ENCODE measurements at regions not wholly inside any gene's neighbourhood (a gene's known extent, or its start where the extent isn't known, plus 50 kb on each side); places are given as distances from the start of the nearest gene placed in this dataset.
A peak's percentile ranks its signal among the peaks of the same experiment; 100 is the strongest.

DNA sequence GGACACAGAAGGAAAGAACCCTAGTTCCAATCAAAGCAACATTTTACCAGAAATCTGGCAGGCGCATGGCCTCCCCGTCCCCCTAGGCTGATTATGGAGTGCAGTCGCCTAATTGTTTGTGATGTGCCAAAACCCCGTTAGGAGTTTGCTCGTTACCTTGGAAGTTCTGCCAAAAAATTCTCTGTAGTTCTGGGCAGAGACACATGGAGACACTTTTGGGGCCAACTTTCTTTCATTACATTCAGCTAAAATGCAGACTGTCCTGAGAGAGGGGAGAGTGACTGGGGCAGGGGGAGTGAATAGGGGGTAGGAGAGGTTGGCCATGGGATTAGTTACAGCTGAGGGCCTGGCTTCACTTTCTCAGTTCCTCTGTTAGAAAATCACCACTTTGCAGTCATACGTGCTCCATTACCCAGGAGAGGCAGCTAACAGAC lies 158.0 kb upstream of the NPVF start:
- Histone ChIP-seq H3K4me3 (ENCODE audit: low read depth in 1 of 2, low read length in 2 of 2) (no peak overlapping the region), H3K27me3 (ENCODE audit: control insufficient read depth in 1 of 2, insufficient read depth in 2 of 2, low read length in 2 of 2) (no peaks in the 10 kb centered on the region), H3K27ac (ENCODE audit: low read depth in 2 of 2, low read length in 1 of 2) (peak overlapping the region in 1 of 2 donors; percentile 40), H3K4me1 (ENCODE audit: control insufficient read depth in 2 of 2, insufficient read depth in 2 of 2, low read length in 1 of 2) (peaks cover 0 to 16% of the 10 kb centered on the region in 2 donors), H3K9me3 (ENCODE audit: control insufficient read depth in 2 of 2, insufficient read depth in 1 of 2, low read depth in 1 of 2, low read length in 1 of 2) (no peaks in the 10 kb centered on the region), H3K36me3 (ENCODE audit: control insufficient read depth in 2 of 2, insufficient read depth in 2 of 2, low read length in 1 of 2) (no peaks in the 10 kb centered on the region)
- 42 to 44% methylated on average over 6 of the region's 6 CpGs for WGBS, 2 donors

DNA sequence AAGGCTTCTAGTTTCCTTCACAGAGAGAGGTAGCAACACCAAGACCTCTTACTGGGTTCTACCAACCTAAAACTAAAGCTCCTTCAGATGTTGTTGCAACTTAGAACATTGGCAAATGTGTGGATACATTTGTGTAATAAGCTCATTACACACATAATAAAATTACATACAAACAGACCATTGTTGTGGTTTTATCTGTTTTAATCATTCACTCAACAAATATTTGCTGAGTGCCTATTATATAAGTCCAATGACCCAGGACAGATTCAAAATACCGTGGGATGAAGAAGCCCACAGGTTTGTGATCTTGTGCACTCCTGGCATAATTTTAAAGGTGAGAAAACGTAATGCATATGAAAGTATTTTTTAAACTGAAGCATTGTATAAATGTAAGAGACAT lies 160.4 kb upstream of the NPVF start:
- H3K27ac ChIP-seq (ENCODE audit: low read depth in 2 of 2, low read length in 1 of 2), result no peak overlapping the region
- H3K4me1 ChIP-seq (ENCODE audit: control insufficient read depth in 2 of 2, insufficient read depth in 2 of 2, low read length in 1 of 2), result peaks cover 0 to 10% of the 10 kb centered on the region in 2 donors
- no peaks in the 10 kb centered on the region for H3K36me3 ChIP-seq (ENCODE audit: control insufficient read depth in 2 of 2, insufficient read depth in 2 of 2, low read length in 1 of 2)
- no peaks in the 10 kb centered on the region for H3K9me3 ChIP-seq (ENCODE audit: control insufficient read depth in 2 of 2, insufficient read depth in 1 of 2, low read depth in 1 of 2, low read length in 1 of 2)
- no peaks in the 10 kb centered on the region for H3K27me3 ChIP-seq (ENCODE audit: control insufficient read depth in 1 of 2, insufficient read depth in 2 of 2, low read length in 2 of 2)
- no peak overlapping the region for H3K4me3 ChIP-seq (ENCODE audit: low read depth in 1 of 2, low read length in 2 of 2)
- 29 to 31% methylated on average over 2 of the region's 2 CpGs for WGBS, 2 donors

DNA sequence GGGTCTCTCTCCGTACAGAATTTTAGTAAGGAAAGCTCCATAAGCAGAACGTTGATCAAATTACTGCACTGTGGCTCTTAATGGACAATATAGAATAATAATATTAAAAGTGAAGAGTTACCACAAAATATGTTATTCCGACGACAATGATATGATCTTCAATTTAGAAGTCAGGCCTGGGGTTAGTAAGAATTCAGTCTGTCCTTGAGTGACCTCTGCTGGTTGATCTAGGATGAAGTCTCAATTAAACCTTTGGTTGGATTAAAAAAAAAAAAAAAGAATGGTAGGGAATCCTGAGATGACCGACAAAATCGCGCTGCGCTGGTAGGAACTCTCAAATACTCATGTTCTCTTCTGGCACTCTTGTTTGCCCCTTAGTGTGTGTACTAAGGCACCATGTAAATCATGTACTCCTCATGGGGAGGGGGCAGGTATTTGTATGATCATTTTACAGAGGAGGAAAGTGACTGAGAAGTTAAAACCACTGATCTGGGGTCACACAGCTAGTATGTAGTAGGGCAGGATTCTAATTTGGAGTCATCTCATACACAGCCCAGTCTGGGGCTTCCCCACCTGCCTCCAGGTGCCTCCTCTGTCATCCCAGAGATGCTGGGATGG lies 161.3 kb upstream of the NPVF start:
- no peaks in the 10 kb centered on the region for H3K27me3 ChIP-seq (ENCODE audit: control insufficient read depth in 1 of 2, insufficient read depth in 2 of 2, low read length in 2 of 2)
- H3K4me1 ChIP-seq (ENCODE audit: control insufficient read depth in 2 of 2, insufficient read depth in 2 of 2, low read length in 1 of 2), result peaks cover 0 to 10% of the 10 kb centered on the region in 2 donors
- H3K27ac ChIP-seq (ENCODE audit: low read depth in 2 of 2, low read length in 1 of 2), result no peak overlapping the region
- 17% methylated on average over 8 of the region's 8 CpGs for WGBS, 2 donors
- H3K9me3 ChIP-seq (ENCODE audit: control insufficient read depth in 2 of 2, insufficient read depth in 1 of 2, low read depth in 1 of 2, low read length in 1 of 2), result no peaks in the 10 kb centered on the region
- H3K4me3 ChIP-seq (ENCODE audit: low read depth in 1 of 2, low read length in 2 of 2), result no peak overlapping the region
- no peaks in the 10 kb centered on the region for H3K36me3 ChIP-seq (ENCODE audit: control insufficient read depth in 2 of 2, insufficient read depth in 2 of 2, low read length in 1 of 2)

DNA sequence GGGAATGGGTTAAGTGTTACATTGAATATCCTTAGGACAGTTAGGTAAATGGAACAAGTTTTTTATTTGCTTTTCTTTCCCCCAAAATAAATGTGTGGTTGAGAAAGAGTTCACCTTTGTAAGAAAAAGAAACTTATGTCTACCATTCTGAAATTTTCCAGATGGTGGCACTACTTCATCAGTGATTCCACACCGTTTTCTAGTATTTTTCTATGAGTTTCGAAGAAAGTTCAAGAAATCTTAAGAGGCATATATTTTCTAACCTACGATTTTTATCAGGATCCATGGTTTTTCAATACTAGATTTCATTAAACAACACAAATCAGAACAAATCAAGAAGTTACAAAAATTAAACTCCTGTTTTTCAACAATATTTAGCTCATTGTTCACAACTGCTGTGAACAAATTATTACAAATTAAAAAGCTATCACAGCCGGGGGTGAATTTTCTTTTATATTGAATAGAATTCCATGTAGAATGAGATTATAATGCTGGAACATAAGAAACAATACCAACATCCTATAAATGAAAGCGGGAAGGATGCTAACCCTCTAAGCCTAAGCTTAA lies 163.1 kb upstream of the NPVF start:
- Histone ChIP-seq H3K4me3 (ENCODE audit: low read depth in 1 of 2, low read length in 2 of 2) (no peak overlapping the region), H3K36me3 (ENCODE audit: control insufficient read depth in 2 of 2, insufficient read depth in 2 of 2, low read length in 1 of 2) (no peaks in the 10 kb centered on the region), H3K9me3 (ENCODE audit: control insufficient read depth in 2 of 2, insufficient read depth in 1 of 2, low read depth in 1 of 2, low read length in 1 of 2) (no peaks in the 10 kb centered on the region), H3K27me3 (ENCODE audit: control insufficient read depth in 1 of 2, insufficient read depth in 2 of 2, low read length in 2 of 2) (no peaks in the 10 kb centered on the region), H3K4me1 (ENCODE audit: control insufficient read depth in 2 of 2, insufficient read depth in 2 of 2, low read length in 1 of 2) (no peaks in the 10 kb centered on the region), H3K27ac (ENCODE audit: low read depth in 2 of 2, low read length in 1 of 2) (no peak overlapping the region)
- WGBS, 2 donors, result 27% methylated on average over 5 of the region's 5 CpGs

DNA sequence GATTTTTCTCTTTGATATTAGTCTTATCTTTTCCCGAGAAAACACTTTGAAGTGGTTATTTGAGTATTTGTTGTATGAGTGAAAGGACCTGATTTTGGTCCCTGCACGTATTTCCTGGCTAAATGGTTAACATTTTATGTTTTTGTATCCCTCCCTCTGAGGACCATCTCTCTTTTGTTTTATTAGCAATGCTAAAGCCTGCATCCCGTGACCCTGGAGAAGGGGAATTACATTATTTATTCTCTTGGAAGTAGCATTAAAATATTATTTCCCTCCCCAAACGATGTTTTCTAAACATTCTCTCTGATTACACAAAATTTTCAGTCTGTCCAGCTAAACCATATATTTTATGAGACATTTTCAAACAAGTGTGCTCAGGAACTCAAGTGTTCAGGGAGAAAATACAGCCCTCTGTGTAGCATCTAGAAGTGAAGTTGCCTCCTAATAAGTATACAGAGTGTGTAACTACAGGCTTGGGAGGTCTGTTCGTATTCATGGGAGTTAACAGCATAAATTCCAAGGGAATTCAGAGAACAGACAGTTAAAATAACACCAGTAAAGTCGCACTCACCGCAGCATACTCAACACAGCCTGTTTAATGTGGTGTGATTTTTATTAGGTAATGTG lies 163.8 kb upstream of the NPVF start:
- Histone ChIP-seq H3K4me1 (ENCODE audit: control insufficient read depth in 2 of 2, insufficient read depth in 2 of 2, low read length in 1 of 2) (no peaks in the 10 kb centered on the region), H3K4me3 (ENCODE audit: low read depth in 1 of 2, low read length in 2 of 2) (no peak overlapping the region), H3K27me3 (ENCODE audit: control insufficient read depth in 1 of 2, insufficient read depth in 2 of 2, low read length in 2 of 2) (no peaks in the 10 kb centered on the region), H3K9me3 (ENCODE audit: control insufficient read depth in 2 of 2, insufficient read depth in 1 of 2, low read depth in 1 of 2, low read length in 1 of 2) (no peaks in the 10 kb centered on the region), H3K36me3 (ENCODE audit: control insufficient read depth in 2 of 2, insufficient read depth in 2 of 2, low read length in 1 of 2) (no peaks in the 10 kb centered on the region), H3K27ac (ENCODE audit: low read depth in 2 of 2, low read length in 1 of 2) (peak overlapping the region in 1 of 2 donors; percentile 42)
- WGBS, 2 donors, result 69% methylated on average over 7 of the region's 7 CpGs

DNA sequence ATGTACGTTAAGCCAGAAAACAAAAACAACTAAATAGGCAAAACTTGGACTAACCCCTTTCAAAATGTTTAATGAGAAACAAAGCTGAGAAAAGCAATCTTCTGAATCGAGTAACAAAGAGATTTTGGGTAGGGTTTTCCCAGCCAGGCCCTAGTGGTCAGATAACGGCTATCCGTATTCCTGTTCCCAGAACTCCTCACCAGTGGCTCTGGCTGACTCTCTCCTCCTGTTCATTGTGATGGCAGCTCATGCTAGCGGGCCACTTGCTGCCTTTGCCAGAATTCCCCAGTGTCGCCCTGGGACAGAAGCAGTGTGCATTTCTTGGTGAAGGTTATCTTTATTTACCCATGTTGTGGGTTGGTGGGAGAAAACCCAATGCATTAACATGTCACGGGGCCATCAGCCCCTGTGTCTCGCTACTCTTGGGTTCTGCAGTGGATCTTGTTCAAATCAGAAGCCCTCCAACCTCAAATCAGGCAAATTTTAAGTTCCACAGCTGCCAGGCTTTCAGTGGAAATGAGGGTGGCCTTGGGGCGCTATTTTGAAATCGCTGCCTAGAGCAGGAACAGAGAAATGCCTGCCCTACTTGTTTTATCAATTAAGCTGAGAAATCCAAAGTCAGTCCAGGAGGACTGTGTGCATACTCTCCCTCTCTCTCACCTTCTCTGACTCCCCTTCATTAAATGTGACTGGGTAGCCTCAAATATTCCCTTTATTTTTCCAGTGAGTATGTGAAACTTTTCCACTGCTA lies 164.5 kb upstream of the NPVF start:
- H3K4me3 ChIP-seq (ENCODE audit: low read depth in 1 of 2, low read length in 2 of 2), result no peak overlapping the region
- no peaks in the 10 kb centered on the region for H3K4me1 ChIP-seq (ENCODE audit: control insufficient read depth in 2 of 2, insufficient read depth in 2 of 2, low read length in 1 of 2)
- peak overlapping the region; percentile 3 to 17 for H3K27ac ChIP-seq (ENCODE audit: low read depth in 2 of 2, low read length in 1 of 2)
- 73 to 77% methylated on average over 10 of the region's 10 CpGs for WGBS, 2 donors
- no peaks in the 10 kb centered on the region for H3K27me3 ChIP-seq (ENCODE audit: control insufficient read depth in 1 of 2, insufficient read depth in 2 of 2, low read length in 2 of 2)
- H3K36me3 ChIP-seq (ENCODE audit: control insufficient read depth in 2 of 2, insufficient read depth in 2 of 2, low read length in 1 of 2), result no peaks in the 10 kb centered on the region
- H3K9me3 ChIP-seq (ENCODE audit: control insufficient read depth in 2 of 2, insufficient read depth in 1 of 2, low read depth in 1 of 2, low read length in 1 of 2), result no peaks in the 10 kb centered on the region

DNA sequence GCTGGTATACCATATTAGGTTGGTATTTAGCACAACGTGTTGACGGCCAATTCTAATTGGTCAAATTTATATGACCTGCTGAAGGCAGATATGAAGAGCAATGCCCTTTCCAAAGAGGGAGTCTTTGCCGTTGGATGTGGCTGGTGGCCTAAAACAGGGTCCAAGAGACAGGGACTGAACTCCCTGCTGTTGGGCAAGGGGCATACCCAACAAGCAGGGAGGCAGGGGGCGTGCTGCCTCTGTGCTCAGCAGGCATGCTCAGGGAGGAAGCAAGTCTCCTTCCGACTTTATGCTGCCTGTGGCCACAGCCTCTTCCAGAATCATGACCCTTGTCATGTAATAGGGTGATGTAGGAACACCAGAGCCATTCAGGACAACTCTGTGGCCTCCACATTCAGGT lies 167.7 kb upstream of the NPVF start:
- Histone ChIP-seq H3K4me3 (ENCODE audit: low read depth in 1 of 2, low read length in 2 of 2) (no peak overlapping the region), H3K4me1 (ENCODE audit: control insufficient read depth in 2 of 2, insufficient read depth in 2 of 2, low read length in 1 of 2) (no peaks in the 10 kb centered on the region), H3K36me3 (ENCODE audit: control insufficient read depth in 2 of 2, insufficient read depth in 2 of 2, low read length in 1 of 2) (no peaks in the 10 kb centered on the region), H3K27me3 (ENCODE audit: control insufficient read depth in 1 of 2, insufficient read depth in 2 of 2, low read length in 2 of 2) (no peaks in the 10 kb centered on the region), H3K9me3 (ENCODE audit: control insufficient read depth in 2 of 2, insufficient read depth in 1 of 2, low read depth in 1 of 2, low read length in 1 of 2) (no peaks in the 10 kb centered on the region), H3K27ac (ENCODE audit: low read depth in 2 of 2, low read length in 1 of 2) (no peak overlapping the region)
- WGBS, 2 donors, result 84% methylated on average over 5 of the region's 5 CpGs

DNA sequence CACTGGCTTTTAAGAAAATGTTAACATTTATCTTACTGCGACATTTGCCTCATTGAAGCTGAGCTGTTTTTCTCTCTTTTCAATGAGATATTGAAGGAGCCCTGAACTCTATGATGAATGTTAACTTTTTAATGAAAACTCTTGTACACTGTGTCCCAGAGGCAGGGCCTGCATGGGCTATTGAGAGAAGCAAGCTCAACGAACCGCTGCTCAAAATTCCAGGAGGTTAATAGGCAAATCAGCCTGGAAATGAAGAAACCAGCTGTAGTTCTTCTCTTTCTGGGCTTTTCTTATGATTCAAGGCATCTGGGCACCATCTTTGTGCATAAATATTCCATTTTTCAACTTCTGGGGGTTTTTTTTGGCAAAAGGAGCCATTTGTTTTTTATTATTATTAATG lies 168.4 kb upstream of the NPVF start:
- WGBS, 2 donors, result 88 to 92% methylated on average over 3 of the region's 3 CpGs
- Histone ChIP-seq H3K36me3 (ENCODE audit: control insufficient read depth in 2 of 2, insufficient read depth in 2 of 2, low read length in 1 of 2) (no peaks in the 10 kb centered on the region), H3K4me3 (ENCODE audit: low read depth in 1 of 2, low read length in 2 of 2) (no peak overlapping the region), H3K9me3 (ENCODE audit: control insufficient read depth in 2 of 2, insufficient read depth in 1 of 2, low read depth in 1 of 2, low read length in 1 of 2) (no peaks in the 10 kb centered on the region), H3K27me3 (ENCODE audit: control insufficient read depth in 1 of 2, insufficient read depth in 2 of 2, low read length in 2 of 2) (no peaks in the 10 kb centered on the region), H3K27ac (ENCODE audit: low read depth in 2 of 2, low read length in 1 of 2) (no peak overlapping the region), H3K4me1 (ENCODE audit: control insufficient read depth in 2 of 2, insufficient read depth in 2 of 2, low read length in 1 of 2) (no peaks in the 10 kb centered on the region)

DNA sequence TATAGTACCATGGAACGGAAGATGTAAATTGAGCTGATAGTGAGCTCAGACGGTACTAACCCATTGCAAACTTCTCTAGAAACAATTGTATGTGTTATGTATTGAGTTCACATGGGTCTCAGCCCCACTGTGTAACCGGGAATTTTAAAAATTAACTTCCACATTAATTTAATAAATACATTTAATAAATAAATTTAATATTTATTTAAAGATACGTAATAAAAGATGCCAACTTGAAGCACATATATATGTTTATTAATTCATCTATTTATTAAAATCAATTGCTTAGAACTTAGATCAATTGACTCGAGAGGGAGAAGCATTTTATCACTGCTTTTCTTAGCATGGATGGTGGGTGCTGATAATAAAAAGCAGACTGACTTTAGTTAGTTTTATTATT lies 170.1 kb upstream of the NPVF start:
- H3K4me1 ChIP-seq (ENCODE audit: control insufficient read depth in 2 of 2, insufficient read depth in 2 of 2, low read length in 1 of 2), result no peaks in the 10 kb centered on the region
- 83 to 87% methylated on average over 5 of the region's 5 CpGs for WGBS, 2 donors
- H3K4me3 ChIP-seq (ENCODE audit: low read depth in 1 of 2, low read length in 2 of 2), result no peak overlapping the region
- H3K36me3 ChIP-seq (ENCODE audit: control insufficient read depth in 2 of 2, insufficient read depth in 2 of 2, low read length in 1 of 2), result no peaks in the 10 kb centered on the region
- H3K27me3 ChIP-seq (ENCODE audit: control insufficient read depth in 1 of 2, insufficient read depth in 2 of 2, low read length in 2 of 2), result no peaks in the 10 kb centered on the region
- H3K9me3 ChIP-seq (ENCODE audit: control insufficient read depth in 2 of 2, insufficient read depth in 1 of 2, low read depth in 1 of 2, low read length in 1 of 2), result no peaks in the 10 kb centered on the region
- no peak overlapping the region for H3K27ac ChIP-seq (ENCODE audit: low read depth in 2 of 2, low read length in 1 of 2)

Data from esophagus (tissue), 2 donors.